GM20000 (cell line): ENCODE measurements at regions not wholly inside any gene's neighbourhood (a gene's known extent, or its start where the extent isn't known, plus 50 kb on each side); places are given as distances from the start of the nearest gene placed in this dataset.
"Not testable (repeated sequence)": the region's sequence is repeated elsewhere in the genome, so short reads cannot be mapped to it uniquely, and the experiment has no call there.

ENCODE experiments used
- DNase-seq: peaks from one replicate; pipeline ENCODE4 v3.0.0; 2012; ENCODE audit warnings: low spot score
- TF ChIP-seq, protein P1 (sequence below): IDR thresholded peaks from 2 replicates; pipeline ENCODE4 v1.5.1; 2012; ENCODE audit warnings: mild to moderate bottlenecking, control low read depth; ENCODE audit errors: extremely low read depth, missing control alignments

DNA sequence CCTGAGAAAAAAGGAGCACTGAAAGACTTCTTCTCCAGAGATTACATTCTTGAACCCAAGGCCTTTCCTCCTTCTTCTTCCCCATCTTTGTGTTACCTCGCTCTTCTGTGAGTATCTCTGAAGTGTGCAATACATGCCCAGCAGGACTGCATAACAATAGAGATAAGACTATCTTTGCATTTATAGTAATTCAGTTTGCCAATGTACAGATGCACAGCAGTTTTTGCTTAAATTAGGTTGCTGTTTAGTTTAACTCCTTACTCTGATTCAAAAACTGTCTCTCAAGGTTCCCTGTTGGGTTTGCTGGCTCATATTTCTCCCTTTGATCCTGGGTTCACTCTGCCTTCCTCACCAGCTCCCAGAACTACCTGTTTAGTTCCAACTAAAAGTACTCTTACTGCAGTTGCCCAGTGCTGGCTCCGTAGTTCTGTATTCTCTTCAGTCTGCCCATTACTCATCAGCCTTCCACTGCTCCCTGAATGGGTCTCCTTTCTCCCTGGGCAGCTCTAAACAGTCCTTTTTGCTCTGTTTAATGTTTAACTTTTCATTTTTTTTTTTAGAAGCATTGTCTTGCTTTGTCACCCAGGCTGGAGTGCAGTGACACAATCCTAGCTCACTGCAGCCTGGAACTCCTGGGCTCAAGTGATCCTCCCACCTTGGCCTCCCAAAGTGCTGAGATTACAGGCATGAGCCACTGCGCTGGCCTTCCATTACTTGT lies 180.6 kb upstream of the CAND1 start:
- TF ChIP-seq, protein P1, sequence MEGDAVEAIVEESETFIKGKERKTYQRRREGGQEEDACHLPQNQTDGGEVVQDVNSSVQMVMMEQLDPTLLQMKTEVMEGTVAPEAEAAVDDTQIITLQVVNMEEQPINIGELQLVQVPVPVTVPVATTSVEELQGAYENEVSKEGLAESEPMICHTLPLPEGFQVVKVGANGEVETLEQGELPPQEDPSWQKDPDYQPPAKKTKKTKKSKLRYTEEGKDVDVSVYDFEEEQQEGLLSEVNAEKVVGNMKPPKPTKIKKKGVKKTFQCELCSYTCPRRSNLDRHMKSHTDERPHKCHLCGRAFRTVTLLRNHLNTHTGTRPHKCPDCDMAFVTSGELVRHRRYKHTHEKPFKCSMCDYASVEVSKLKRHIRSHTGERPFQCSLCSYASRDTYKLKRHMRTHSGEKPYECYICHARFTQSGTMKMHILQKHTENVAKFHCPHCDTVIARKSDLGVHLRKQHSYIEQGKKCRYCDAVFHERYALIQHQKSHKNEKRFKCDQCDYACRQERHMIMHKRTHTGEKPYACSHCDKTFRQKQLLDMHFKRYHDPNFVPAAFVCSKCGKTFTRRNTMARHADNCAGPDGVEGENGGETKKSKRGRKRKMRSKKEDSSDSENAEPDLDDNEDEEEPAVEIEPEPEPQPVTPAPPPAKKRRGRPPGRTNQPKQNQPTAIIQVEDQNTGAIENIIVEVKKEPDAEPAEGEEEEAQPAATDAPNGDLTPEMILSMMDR, result no peak
- DNase-seq, result no peak

DNA sequence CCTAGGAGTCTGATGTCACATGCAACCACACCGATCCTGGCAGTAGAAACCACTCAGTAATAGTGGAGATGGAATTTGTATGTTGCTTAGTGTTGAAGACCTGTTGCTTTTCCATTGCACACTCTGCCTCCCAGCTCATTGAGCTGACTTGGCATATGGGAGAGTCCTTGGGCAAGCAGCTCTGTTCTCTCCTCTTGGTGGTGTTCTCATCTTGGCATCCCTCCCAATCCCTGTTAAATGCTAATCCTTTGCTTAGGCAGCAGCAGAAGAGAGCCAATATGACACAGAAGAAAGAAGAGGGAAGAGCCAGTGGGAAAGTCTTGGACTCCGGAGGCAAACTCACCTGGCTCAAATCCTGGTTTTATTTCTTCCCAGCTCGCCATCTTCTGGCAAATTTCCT lies 178.0 kb upstream of the CAND1 start:
- no peak for DNase-seq
- TF ChIP-seq, protein P1, result no peak

DNA sequence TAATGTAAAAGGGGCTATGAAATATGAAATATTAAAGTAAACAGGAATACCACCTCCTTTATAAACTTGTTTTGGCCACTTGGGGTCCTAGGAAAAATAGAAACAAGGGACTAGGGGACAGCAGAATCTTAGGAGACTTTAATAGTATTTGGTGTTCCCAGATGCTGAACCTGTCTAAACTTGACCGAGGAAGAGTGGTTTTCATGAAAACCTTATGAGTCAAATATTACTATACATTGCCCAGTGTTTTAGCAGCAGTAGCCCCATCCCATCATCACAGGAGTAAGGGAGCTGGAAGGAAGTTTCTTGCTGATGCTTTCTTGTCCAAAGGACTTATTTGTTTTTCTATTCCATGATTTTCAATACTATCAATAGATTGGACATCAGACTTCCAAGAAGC lies 177.5 kb upstream of the CAND1 start:
- TF ChIP-seq, protein P1, result no peak

DNA sequence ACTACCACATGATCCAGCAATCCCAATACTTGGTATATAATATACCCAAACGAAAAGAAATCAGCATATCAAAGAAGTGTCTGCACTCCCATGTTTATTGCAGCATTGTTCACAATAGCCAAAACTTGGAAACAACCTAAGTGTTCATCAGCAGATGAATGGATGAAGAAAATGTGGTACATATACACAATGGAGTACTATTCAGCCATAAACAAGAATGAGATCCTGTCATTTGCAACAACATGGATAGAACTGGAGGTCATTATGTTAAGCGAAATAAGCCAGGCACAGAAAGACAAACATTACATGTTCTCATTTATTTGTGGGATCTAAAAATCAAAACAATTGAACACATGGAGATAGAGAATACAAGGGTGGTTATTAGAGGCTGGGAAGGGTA lies 176.2 kb upstream of the CAND1 start:
- DNase-seq, result not testable (repeated sequence)

More for the DNA sequence above, 177.5 kb upstream of the CAND1 start:
- no peak for DNase-seq

DNA sequence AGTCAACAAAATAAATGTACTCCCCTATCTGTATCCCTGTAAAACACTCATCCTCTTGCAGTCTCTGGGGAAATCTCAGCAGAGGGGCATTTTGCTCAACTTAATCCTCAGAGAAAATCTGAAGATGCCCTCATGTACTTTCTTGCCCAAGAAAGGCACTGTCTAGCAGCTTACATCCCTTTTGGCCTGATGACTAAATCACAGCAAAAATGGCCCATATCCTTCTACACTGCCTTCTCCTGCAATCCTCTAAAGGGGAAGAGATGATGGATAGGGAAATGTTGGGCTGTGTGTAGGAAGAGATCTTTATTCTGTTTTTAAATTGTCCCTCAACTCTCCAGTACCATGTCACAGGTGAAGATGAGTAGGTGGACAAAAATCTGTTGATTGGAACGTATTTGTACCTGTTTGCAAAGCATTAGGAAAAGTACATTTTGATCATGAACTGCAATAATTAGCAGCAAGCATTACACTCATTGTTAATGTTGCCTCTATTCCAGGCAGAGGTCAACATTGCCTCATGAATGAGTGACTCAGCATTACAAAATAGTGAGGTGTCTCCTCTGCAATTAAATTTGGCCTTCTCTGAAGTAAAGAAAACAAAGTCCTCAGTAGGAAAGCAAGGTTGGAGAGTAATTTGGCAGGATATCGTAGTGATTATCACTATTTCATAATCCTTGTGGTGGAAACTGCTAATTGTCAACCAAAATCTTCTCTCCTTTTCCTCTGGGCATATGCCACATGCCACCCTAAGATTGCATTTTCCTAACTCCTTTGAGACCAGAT lies 172.4 kb upstream of the CAND1 start:
- DNase-seq, result no peak
- TF ChIP-seq, protein P1, result no peak

DNA sequence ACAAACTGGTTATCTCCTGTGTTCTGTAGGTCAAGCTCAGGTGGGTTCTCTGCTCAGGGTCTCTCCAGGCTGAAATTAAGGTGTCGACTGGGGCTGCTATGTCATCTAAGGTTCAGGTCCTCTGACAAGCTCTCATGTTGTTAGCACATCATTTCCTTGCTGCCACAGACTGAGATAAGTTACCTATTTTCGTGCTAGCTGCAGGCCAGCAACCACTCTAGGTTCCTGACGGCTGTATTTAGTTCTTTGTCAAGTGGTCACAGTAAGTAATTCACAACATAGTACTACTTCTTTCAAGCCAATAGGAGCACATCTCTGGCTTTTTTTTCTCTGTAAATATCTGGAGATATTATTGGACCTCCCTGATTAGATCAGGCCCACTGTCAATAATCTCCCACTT lies 169.3 kb upstream of the CAND1 start:
- TF ChIP-seq, protein P1, result no peak

DNA sequence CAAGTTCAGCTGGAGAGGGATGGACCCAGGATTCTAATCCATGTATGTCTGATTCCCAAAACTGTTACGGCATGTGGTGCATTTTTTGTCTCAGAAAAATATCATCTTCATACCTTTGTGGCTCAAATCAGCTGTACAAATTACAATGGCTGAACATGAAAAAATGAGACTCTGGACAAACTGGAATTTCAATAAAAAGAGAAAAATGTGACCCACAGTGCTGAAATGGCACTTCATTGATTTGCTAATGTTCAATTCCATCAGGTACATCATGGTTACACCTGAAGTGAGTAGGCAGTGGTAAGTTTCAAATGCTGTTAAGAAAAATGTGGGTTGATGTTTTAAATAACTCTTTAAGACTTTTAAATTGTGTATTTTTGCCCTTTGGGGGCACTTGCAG lies 165.6 kb upstream of the CAND1 start:
- TF ChIP-seq, protein P1, result no peak
- DNase-seq, result no peak

More for the DNA sequence above, 169.3 kb upstream of the CAND1 start:
- DNase-seq, result no peak

DNA sequence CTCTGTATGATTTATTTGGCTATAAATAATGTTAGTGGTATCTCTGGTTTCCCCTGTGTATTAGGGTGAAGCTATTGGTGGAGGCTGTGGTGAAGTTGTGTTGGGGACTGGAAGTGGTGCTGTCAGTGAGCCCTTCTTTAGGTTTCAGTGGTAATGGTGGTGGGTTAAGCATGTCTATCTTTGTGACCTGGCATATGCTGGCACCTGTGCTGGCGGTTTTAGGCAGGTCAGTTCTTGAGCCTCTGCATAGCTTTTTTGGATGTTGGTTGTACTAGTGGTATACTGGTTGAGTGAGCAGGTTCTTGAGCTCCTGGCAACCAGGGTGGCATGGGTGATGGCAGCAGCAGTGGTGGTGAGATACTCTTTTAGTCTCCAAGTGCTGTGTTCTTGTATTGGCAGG lies 161.9 kb upstream of the CAND1 start:
- DNase-seq, result no peak
- TF ChIP-seq, protein P1, result no peak
